HG02970 (cell line): ENCODE measurements at regions not wholly inside any gene's neighbourhood (a gene's known extent, or its start where the extent isn't known, plus 50 kb on each side); places are given as distances from the start of the nearest gene placed in this dataset.

Experiments used
- ATAC-seq: cut with Tn5 transposase; IDR thresholded peaks from one replicate; pipeline ENCODE4 v1.9.1; 2021; ENCODE audit warnings: mild to moderate bottlenecking, moderate library complexity, moderate number of reproducible peaks; ENCODE audit not compliant: unreplicated experiment, low FRiP score

DNA sequence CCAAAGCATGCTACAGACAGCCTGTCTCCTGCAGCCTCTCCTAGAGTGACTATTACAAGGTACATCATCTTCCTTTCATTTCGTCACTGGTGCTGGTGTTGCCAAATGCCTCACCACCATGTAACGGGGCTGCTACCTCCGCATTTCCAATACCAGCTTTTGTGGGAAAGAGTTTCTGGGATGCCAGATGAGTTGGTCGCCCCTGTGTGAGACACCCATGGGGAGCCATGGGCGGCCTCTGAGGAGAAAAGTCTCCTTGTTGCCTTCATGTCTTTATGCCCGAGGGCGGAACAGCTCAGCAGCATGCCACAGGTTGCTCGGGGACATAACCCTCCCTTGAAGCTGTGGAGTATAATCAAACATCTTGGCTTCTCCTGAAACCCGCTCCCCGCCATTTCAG lies 169.6 kb downstream of the THBS2 start:
- no peak for ATAC-seq

DNA sequence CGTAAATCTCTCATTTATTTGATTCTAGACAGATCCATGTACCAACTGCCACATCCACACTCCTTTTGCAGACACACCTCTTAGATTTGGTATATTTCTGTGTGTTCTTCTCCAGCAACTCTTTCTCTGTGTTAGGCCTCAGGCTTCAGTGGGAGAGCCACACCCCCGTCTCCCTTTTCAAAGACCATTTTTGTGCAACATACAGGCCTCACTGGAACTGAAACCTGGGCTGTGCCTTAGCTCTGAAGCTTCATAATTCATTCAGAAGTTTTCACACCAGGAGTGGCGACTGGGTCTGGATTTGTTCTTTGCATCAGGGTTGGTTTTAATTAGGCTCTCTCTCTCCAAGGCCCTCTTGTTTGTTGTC lies 170.2 kb downstream of the THBS2 start:
- no peak for ATAC-seq

DNA sequence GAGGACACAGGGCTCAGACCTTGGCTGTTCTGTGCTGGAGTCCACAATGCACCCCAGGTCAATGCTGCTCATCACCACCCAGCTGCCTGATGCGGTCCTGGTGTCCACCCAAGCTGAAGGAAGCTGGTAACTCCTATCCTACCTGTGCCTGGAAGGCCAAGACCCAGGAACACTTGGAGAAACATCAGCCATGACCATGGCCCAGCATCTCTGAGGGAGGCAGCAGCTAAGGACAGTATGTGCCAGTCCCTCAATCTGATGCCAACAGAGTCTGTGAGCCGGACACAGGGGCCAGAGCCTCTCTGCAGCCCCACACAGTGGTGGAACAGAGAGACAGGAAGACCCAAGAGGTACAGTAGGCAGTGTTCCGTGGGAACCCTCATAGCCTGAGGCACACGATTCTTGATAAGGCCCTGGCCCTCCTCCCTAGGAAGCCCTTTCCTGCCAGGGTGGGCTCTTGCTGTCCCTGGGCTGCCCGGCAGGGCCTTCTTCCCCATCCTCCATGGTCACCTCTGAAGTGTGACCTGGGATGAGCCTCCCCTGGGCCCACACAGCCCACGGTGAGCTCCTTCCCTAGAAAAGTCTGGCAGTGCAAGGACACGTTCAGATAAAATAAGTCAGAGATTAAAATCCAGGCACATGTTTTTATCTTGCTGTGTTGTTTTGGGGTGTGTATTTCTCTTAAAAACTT lies 170.7 kb downstream of the THBS2 start:
- no peak for ATAC-seq

DNA sequence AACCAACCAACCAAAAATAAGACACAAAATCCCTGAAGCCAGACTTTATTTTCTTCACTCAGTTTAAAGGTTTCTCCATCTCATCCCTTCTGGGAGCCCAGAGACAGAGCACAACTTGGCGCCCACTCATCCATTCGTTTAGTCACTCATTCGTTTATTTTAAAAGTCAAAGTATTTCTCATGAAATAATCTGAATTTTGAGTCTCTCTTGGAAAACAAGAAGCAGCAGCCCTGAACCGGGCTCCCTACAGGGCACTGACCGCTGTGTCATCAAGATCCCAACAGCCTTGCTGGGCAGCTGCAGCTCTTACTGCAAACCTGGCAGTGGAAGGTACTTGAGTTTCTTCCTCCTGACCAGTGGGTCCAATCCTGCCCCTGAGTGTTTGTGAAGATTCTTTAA lies 171.6 kb downstream of the THBS2 start:
- no peak for ATAC-seq

DNA sequence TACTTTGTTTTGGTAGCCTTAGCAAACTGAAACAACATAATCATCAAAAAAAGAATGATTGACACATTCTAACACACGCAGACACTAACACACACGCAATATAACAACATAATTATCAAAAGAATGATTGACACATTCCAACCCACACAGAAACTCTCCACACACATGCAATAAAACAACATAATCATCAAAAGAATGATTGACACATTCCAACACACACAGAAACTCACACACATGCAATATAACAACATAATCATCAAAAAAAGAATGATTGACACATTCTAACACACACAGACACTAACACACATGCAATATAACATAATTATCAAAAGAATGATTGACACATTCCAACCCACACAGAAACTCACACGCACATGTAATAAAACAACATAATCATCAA lies 172.4 kb downstream of the THBS2 start:
- ATAC-seq: no peak

DNA sequence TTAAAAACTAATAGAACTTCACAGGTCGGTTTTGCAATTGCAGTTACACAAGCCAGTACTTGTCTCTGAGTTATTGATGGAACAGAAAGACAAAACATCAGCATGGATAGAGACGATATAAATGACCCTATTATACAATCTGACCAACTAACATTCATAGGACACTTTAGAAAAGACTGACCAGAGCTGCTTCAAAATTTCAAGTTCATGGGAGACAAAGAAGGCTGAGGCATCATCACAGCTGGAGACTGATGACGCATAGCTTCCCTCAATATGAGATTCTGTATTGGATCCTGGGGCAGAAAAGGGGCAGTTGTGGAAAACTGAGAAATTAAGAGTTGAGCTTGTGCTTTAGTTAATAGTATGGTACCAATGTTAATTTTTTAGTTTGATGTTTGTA lies 174.0 kb downstream of the THBS2 start:
- ATAC-seq: no peak

DNA sequence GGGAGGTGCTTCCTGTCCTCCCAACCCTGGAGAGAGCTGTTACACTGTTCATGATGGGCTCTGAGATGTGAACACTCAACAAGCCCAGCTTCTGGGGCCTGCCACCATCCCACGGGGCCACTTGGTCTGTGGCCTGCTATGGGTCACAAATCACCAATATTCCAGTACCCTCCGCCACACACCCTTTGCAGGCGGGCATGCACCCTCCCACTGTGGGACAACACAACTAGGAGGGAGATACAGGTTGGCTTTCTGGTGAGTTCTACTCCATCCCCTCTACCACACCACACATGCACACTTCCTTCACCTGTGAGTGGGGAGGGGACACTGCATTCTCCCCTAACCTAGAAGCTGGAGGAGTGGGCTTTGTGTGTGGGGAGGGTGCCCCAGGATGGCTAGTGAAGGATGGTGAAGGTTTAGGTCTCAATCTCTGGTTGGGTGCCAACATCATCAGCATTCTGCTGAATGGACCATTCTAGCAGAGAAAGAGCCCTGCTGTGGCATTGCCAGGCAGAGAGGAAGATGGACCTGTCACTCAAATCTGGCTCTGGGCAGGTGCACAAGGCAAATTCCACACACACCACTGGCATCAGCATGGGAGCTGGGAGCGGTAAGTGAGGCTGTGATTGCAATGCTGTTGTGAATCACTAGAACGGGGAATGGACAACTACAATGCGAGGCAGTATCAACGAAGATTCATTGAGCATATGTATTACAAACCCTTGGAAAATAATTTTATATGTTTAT lies 175.1 kb downstream of the THBS2 start:
- no peak for ATAC-seq

DNA sequence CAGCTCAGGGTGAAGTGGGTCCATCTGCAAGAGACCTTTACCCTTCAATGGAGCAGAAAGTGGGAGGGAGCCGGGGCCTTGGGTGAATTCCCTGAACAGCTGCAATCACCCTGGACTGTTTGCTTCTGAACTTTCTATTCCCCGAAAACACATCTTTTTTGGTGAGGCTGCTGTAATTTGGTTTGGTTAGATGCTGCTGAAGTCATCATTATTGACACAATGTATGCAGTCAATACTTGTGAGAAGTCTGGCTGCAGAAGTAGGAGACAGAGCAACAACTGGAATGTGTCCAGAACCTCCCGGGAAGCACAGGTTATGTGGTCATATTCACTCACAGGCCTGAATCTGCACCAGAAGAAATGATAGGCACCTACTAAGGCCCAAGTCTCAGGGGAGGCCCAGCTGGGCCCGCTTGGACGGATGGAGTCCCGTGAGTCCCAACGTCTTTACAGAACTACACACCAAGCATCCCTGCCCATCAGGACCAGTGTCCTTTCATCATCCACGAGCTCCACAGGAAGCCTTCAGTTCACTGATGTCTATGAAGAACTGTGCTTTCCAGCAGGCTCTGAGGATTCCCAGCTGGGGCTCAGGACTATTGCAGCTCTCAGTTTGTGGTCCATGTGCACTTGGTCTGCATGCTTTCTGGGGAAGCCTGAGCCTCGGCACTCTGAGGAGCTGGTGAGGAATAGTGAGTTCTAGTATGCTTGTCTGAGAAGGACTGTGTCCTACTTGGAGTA lies 177.6 kb downstream of the THBS2 start:
- ATAC-seq: no peak

DNA sequence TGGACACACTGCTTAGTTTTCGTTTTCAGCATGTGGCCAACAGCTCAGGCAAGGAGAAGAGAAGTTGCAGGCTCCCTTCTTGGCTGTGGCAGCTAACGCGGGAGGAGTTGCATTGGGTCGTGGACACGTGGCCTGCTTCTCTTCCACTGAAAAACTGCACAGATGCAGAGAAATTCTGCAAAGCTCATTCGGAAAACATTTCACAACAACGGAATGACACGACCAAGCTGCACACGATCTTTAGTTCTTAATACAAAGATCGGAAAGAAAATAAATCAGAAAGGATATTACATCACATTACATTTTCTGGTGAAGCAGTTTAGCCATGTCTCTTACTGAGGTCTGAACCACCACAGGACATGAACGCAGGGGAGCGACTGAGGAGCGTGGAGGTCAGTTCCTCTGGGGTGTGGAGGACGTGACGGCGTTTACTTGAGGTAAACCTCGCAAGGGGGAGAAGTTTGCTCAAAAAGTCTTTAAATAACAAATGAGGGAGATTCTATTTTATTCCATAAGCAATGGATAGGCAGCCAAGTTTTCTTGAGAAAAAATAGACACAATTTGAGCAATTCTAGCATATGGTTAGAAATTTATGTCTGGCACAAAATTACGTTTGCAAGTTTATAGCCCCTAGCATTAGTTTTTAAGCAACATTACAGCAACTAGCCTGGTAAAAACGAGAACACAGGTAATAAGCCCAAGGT lies 178.3 kb downstream of the THBS2 start:
- no peak for ATAC-seq

DNA sequence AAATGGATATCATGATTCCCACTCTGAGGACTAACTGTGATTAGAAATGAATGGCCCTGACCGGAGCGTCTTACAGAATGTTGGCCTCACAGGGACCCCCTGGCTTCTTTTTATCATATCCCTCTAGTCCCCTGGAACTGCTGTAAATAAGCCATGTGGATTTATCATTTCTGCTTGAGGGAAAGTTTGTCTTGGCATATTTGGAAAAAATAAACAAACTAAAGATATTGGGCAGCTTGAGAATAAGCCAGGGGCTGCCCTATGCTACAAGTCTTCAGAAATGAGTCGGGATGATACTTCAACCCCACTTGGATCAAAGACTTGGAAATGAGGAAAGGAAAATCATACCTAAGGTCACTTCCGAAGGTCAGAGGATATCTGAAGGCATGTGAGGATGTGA lies 179.1 kb downstream of the THBS2 start:
- no peak for ATAC-seq

DNA sequence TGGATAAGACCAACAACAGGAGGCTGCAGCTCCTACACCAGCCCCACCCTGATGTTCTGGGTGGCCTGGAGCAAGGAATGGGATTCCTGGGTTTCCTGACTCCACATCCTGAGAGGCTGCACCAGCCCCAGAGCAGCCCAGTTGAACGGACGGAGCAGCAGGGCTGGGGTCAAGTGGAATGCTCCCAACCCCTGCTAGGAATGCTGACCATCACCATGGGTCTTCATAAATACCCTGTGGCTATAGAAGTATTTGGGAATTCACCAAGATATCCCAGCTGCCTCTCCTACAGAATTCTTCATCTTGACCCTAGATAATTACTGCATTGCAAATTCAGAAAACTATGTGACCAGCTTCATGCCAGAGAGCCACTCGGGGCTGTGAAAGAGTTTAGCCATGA lies 180.3 kb downstream of the THBS2 start:
- ATAC-seq: no peak

DNA sequence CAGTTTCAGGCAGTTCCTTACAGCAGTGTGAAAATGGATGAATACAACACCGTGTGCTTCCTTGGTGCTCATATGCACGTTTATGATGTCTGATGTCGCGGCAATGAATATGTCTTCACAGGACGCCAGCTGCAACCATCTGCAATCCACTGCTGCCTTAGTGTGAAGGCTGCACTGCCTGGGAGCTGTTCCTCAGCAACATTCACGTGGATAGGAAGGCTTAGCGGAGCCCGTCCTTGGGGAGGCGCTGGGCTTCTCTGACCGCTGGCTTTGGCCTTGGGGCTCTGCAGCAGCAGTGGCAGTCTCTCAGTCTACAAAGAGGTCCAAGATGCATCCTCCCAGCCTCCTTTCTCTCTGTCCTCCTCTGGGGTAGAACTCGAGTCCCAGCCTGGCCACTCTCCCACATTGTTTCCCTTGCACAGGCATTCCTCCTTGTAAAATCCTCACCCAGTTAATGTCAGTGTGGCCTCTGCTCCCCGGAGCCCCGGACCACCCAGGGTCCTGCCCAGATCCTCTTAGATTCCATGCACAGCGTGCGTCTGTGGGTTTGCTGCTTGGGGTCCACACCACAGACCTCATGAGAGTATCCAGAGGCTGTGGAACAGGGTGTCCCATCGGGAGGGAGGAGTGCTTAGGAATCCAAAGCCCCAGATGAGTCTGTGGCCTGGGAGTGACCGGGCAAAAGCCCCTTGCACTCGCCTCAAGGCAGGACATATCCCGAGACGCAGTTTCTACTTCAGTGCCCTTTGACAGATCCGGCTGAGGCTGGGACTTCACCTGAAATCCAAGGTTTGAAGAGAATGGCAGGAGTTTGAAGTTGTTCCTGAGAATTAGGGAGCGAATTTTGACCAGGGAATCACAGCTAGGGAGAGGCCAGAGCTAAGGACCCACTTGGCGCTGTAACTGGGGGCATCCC lies 181.3 kb downstream of the THBS2 start:
- no peak for ATAC-seq

DNA sequence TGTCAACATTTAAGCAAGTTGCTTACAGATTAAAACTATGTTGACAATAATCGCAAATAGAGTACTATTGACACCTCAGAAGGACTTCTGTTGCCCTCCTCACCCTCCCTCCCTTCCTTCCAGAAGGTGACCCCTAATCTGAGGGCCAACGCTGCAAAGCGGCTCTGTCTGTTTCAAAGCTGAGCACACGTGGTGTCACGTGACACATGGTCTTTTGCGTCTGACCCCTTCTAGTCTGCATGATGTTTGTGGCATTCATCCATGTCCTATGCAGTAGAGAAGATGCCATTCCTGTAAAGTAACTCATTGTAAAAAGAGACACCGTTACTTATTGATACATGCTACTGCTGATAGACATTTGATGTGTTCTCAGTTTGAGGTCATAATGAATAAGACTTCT lies 182.3 kb downstream of the THBS2 start:
- ATAC-seq: no peak

DNA sequence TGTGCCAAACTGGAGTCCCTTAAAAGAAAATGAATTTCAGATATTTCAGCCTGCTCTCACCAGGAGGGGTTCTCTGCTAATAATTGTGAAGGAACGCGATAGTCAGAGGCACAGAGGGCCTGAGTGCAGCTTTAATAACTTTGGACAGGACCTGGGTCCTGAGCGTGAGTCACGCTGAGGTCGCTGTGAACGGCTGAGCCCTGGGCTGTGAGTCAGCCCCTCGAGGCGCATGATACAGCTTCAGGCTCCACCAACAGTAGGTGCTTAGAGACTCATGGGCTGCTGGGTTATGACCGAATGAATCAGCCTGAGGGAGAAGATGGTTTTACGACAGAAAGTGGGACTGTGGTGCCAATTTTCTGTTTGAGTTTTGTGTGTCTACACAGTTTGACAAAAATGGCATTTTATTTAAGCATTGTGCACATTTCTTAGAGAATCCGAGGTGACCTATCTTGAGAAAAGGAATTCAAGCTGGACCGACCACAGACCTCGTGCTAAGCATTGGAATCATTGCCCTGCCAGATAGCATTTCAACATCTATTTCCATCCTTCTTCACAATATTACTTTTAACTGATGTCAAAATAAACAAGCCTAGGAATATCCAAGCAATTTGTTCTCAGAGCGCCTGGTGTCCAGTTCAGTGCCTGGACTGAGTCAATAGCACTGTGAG lies 183.0 kb downstream of the THBS2 start:
- no peak for ATAC-seq

DNA sequence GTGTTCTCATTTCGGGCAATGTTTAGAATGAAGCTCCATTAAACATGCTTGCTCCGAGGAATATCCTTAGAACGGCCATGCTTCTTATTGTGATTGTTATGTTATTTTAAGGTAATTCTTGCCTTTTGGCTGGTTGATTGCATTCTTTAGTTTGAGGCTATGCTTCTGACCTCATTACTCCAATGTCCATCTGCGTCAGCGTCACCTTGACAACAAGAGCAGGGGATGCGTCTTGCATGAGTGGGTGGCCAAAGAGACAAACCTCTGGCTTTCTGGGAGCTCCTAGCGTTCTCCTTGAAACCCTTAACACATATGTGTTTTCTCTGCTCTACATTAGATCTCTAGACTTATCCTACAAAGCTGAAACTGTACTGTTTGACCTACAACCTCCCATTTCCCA lies 184.3 kb downstream of the THBS2 start:
- ATAC-seq: no peak

DNA sequence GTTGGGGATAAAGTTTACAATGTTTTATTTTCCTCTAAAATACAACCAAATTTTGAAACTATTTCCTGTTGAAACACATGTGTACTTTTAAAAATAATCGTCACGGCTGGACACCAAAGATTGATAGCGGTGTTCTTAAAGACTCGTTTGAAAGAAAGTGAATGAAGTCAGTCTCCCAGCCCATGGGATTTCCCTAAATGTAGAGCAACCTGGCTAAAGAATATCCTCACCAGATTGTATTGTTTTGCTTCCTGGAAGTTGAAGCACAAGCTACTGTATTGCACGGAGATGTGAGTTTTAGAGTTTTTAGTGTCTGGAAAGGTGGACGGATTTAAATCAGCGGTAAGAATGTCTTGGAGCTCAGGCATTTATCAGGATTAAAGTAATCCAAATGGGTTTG lies 189.5 kb downstream of the THBS2 start:
- no peak for ATAC-seq

DNA sequence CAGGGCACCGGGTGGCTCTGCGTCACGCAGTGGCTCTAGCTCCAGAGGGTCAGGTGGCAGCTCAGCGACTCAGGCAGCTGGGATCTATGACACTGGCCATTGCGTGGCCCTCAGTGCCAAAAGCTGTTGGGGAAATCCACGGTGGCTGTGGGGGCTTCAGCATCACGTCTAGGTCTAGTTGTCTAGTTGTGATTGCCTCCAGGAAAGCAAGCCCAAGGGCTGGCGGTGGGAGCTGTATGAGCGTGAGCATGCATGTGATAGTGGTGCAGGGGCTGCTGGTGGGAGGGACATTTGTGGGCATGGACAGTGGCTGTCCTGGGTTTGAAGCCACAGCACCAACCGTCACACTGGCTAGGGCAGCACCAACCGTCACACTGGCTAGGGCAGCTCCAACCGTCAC lies 191.4 kb downstream of the THBS2 start:
- no peak for ATAC-seq

DNA sequence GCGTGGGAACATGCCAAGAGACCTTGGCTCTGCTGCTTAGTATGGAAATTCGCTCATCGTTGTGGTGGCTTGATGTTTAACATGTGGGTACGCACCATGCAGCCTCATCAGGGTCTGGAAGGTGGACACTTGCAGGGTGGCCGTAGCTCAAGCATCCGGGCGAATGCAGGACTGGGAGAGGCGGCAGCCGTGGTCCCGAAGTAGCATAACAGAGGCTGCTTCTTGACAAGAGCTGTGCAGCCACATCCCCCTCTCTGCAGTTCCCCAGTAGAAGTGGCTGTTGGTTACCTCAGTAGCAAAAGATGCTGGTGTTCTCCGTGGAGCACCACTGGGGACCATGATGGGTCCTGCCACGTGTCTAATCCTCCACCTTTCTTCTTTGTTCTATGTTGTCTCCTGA lies 195.0 kb downstream of the THBS2 start:
- ATAC-seq: no peak

DNA sequence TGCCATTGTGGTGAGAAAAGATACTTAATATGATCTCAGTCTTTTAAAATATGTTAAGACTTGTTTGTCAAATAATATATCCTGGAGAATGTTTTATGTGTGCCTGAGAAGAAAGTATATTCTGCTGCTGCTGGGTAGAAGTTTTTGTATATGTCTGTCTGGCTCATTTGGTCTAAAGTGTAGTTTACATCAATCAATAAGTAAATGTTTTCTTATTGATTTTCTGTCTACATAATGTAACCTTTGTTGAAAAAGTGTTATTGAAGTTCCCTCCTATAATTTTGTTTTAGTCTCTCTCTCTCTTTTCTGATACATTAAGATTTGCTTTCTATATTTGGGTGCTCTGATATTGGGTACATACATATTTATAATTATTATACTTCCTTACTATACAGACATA lies 201.2 kb downstream of the THBS2 start:
- no peak for ATAC-seq

DNA sequence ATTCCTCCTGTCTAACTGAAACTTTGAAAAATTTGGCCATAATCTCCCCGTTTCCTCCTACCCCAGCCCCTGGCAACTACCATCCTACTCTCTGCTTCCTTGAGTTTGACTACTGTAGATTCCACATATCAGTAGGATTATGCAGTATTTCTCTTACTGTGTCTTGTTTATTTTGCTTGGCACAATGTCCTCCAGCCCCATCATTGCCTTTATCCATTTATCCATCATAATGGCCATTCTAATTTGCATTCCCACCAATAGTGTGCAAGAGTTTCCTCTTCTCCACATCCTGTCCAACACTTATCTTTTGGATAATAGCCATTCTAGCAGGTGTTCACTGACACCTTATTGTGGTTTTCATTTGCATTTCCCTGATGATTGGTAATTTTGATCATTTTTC lies 202.3 kb downstream of the THBS2 start:
- ATAC-seq: no peak
